Lower lobe of right lung (tissue), 2 donors: ENCODE measurements at regions not wholly inside any gene's neighbourhood (a gene's known extent, or its start where the extent isn't known, plus 50 kb on each side); places are given as distances from the start of the nearest gene placed in this dataset.

ENCODE experiments used
- ATAC-seq, 2 donors: fragments of 200-7000 bp; cut with Tn5 transposase; one replicate each; pipeline ENCODE4 v1.9.1; 2020 to 2022; ENCODE audit warnings: mild to moderate bottlenecking in 2 of 2, moderate library complexity in 2 of 2
- DNase-seq: peaks from one replicate; pipeline ENCODE4 v3.0.0-alpha.2; 2020
- H3K27ac ChIP-seq: fragments of 200-600 bp; one replicate; pipeline ENCODE4 v1.8.0; 2022
- H3K27me3 ChIP-seq: fragments of 200-600 bp; one replicate; pipeline ENCODE4 v1.8.0; 2022; ENCODE audit warnings: low read depth
- H3K36me3 ChIP-seq: fragments of 200-600 bp; one replicate; pipeline ENCODE4 v1.8.0; 2022; ENCODE audit warnings: mild to moderate bottlenecking
- H3K4me1 ChIP-seq: fragments of 200-600 bp; one replicate; pipeline ENCODE4 v1.8.0; 2022
- H3K4me3 ChIP-seq: fragments of 200-600 bp; one replicate; pipeline ENCODE4 v1.8.0; 2022; ENCODE audit warnings: mild to moderate bottlenecking
- H3K9me3 ChIP-seq: fragments of 200-600 bp; one replicate; pipeline ENCODE4 v1.8.0; 2022
- CTCF ChIP-seq: fragments of 200-600 bp; IDR thresholded peaks from one replicate; pipeline ENCODE4 v1.8.0; 2022; ENCODE audit warnings: antibody characterized with exemption, mild to moderate bottlenecking
- intact Hi-C: fragments of 100-400 bp; cut with DNase I; formaldehyde crosslinking; loops from one replicate; pipeline ENCODE4 v1.11.0; 2022
- donor health status: DM: no; HTN: yes; CAD: no; lungs with severe emphysema.

GRCh38 chrX:18065956-18066355 is 154.7 kb downstream of the BEND2 start:
- ATAC-seq (no peak), DNase-seq (no peak)
- no peak overlapping the region for H3K27ac ChIP-seq
- intact Hi-C loops, result no loop called here
- H3K4me3 ChIP-seq, result no peak overlapping the region
- no peaks in the 10 kb centered on the region for H3K36me3 ChIP-seq
- no peak for TF ChIP-seq CTCF
- no peaks in the 10 kb centered on the region for H3K27me3 ChIP-seq
- no peaks in the 10 kb centered on the region for H3K9me3 ChIP-seq
- H3K4me1 ChIP-seq, result no peaks in the 10 kb centered on the region

GRCh38 chrX:18051690-18052089 is 169.0 kb downstream of the BEND2 start:
- Histone ChIP-seq H3K27ac (no peak overlapping the region), H3K4me3 (no peak overlapping the region), H3K36me3 (no peaks in the 10 kb centered on the region), H3K27me3 (no peaks in the 10 kb centered on the region), H3K9me3 (no peaks in the 10 kb centered on the region), H3K4me1 (no peaks in the 10 kb centered on the region)
- TF ChIP-seq CTCF, result no peak
- no peak for ATAC-seq
- no peak for DNase-seq
- intact Hi-C loops, result no loop called here

GRCh38 chrX:18047491-18047890 is 173.2 kb downstream of the BEND2 start:
- DNase-seq (no peak), ATAC-seq (no peak)
- Histone ChIP-seq H3K4me3 (no peak overlapping the region), H3K27ac (no peak overlapping the region), H3K36me3 (no peaks in the 10 kb centered on the region), H3K9me3 (no peaks in the 10 kb centered on the region), H3K4me1 (no peaks in the 10 kb centered on the region), H3K27me3 (no peaks in the 10 kb centered on the region)
- intact Hi-C loops, result no loop called here
- TF ChIP-seq CTCF, result no peak

- Histone ChIP-seq H3K4me3 (no peak overlapping the region), H3K27me3 (no peaks in the 10 kb centered on the region), H3K9me3 (no peaks in the 10 kb centered on the region), H3K36me3 (no peaks in the 10 kb centered on the region), H3K4me1 (no peaks in the 10 kb centered on the region), H3K27ac (no peak overlapping the region)
- intact Hi-C loops, result no loop called here
- no peak for DNase-seq
- ATAC-seq, result no peak
- TF ChIP-seq CTCF, result no peak
Measured at GRCh38 chrX:18045436-18045835, 175.2 kb downstream of the BEND2 start.

- no peaks in the 10 kb centered on the region for H3K27me3 ChIP-seq
- DNase-seq (no peak), ATAC-seq (no peak)
- TF ChIP-seq CTCF, result no peak
- intact Hi-C loops, result no loop called here
- no peaks in the 10 kb centered on the region for H3K36me3 ChIP-seq
- H3K27ac ChIP-seq, result no peak overlapping the region
- H3K4me1 ChIP-seq, result no peaks in the 10 kb centered on the region
- no peak overlapping the region for H3K4me3 ChIP-seq
- H3K9me3 ChIP-seq, result no peaks in the 10 kb centered on the region
Measured at GRCh38 chrX:18042776-18043175, 177.9 kb downstream of the BEND2 start.

- DNase-seq (no peak), ATAC-seq (no peak)
- TF ChIP-seq CTCF, result no peak
- Histone ChIP-seq H3K36me3 (no peaks in the 10 kb centered on the region), H3K4me3 (no peak overlapping the region), H3K27ac (no peak overlapping the region), H3K27me3 (no peaks in the 10 kb centered on the region), H3K9me3 (no peaks in the 10 kb centered on the region), H3K4me1 (no peaks in the 10 kb centered on the region)
- intact Hi-C loops, result no loop called here
Measured at GRCh38 chrX:18041656-18042055, 179.0 kb downstream of the BEND2 start.
